ENCODE measurements at regions not wholly inside any gene's neighbourhood (a gene's known extent, or its start where the extent isn't known, plus 50 kb on each side); places are given as distances from the start of the nearest gene placed in this dataset.
A peak's percentile ranks its signal among the peaks of the same experiment; 100 is the strongest.

GRCh38 chrX:71000139-71000538, 68.0 kb downstream of the SNX12 start:
- DNase-seq (ENCODE audit: low read depth in 2 of 2) = no peak

DNA sequence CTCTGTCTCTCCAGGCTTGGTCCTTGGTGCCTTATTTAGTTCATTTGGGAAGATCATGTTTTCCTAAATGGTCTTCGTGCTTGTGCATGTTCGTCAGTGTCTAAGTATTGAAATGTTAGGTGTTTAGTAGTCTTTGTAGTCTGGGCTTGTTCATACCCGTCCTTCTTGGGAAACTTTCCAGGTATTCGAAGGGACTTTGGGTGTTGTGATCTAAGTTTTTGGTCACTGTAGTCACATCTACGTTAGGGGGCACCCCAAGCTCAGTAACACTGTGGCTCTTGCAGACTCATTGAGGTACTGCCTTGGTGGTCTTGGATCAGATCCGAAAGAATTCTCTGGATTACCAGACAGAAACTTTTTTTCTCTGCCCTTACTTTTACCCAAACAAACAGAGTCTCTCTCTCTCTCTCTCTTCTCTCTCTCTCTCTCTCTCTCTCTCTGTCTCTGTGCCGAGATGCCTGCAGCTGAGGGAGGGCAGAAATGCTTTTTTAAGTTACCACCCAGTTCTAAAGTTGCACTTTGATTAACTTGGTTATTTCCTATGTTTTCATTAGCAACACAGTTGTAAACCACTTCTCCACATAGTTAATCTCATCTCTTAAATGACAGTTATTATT, 67.6 kb upstream of the SLC7A3 start:
- DNase-seq (ENCODE audit: low read depth in 2 of 2) = peak; percentile 19 to 23

DNA sequence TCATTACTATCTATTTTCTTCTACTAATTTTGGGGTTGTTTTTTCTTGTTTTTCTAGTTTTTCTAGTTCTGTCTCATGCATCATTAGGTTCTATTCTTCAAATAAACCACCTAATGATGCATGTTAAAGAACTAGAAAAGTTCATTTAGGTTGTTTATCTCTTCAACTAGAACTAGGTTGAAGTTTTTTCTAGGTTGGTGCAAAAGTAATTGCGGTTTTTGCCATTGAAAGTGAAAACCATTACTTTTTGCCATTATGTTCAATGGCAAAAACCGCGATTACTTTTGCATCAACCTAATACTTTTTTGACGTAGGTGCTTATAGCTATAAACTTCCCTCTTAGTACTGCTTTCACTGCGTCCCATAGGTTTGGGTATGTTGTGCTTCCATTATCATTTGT, 64.4 kb upstream of the SLC7A3 start:
- no peak for DNase-seq (ENCODE audit: low read depth in 2 of 2)

- no peak for DNase-seq (ENCODE audit: low read depth in 2 of 2)
Observed at GRCh38 chrX:70988425-70988824, 57.5 kb upstream of the SLC7A3 start.

Measured in fibroblast of skin of left quadriceps (primary cell).